Suppressor macrophage treated with lipopolysaccharide for 4 hours (primary cell): ENCODE measurements at regions not wholly inside any gene's neighbourhood (a gene's known extent, or its start where the extent isn't known, plus 50 kb on each side); places are given as distances from the start of the nearest gene placed in this dataset.
"Not testable (repeated sequence)": the region's sequence is repeated elsewhere in the genome, so short reads cannot be mapped to it uniquely, and the experiment has no call there.

Experiments used
- DNase-seq: peaks from one replicate; pipeline ENCODE4 v3.0.0-alpha.2; 2020

- no peak for DNase-seq
These were observed 1194.6 kb downstream of the NCAM2 start for GRCh38 chr21:22192766-22193165.

DNA sequence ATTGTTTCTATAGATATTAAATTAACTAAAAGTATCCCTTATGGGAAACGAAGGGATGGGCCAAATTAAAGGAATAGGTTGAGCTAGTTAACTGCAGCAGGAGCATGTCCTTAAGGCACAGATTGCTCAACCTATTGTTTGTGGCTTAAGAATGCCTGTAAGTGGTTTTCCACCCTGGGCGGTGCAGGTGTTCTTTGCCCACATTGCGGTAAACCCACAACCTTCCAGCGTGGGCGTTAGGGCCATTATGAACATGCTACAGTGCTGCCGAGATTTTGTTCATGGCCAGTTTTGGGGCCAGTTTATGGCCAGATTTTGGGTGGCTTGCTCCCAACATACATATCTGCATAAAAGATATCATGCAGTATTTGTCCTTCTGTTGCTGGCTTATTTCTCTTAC lies 1196.8 kb downstream of the NCAM2 start:
- not testable (repeated sequence) for DNase-seq

DNA sequence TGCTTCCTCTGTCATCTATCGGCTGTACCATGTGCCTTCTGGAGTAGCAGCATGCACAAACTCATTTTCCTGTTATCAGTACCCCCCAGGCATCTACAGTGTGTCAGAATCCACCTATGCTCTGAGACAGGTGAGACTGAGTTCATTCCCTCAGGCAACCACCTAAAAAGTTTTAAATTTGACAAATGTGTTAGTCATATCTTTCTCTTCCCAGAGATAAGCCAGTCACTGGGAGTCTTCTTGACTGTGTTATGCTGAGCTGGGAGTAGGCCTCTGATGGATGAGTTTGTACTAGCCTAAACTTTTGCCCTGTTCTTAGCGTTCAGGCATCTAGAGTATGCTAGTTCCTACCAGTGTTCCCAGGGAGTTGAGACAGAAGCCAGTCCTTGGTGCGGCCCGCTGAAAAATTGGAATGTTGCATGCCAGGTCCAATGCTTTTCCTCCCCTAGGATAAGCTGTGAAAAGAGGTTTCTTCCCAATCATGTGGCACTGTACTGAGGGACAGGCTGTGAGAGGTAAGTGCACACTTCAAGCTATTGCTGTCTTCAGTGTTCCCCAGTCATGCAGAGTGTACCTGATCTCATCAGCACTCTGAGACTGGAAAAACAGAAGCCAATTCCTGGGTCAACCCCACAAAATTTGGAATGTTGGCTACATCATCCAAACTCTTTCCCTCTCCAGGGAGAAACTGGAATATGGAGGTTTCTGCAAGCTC lies 1202.3 kb downstream of the NCAM2 start:
- no peak for DNase-seq

GRCh38 chr21:22201126-22201525 lies 1202.9 kb downstream of the NCAM2 start:
- no peak for DNase-seq

DNA sequence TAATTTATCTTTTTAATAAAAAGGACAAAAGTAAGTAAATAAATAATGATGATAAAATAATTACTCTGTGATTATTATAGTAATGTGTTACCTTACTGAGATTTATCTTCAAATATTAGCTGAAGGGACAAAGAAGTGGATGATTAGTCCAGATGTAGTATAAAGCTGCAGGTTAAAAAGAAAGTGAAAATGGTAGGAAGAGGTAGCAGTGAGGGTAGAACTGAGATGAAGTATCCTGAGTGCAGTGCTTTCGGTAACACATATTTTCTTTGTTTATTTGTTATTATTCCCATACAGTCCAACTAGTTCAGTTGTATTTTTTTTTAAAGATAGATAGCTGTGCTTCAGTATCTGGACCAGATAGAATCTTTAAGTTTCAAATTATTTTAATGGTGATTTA lies 1203.5 kb downstream of the NCAM2 start:
- no peak for DNase-seq

DNA sequence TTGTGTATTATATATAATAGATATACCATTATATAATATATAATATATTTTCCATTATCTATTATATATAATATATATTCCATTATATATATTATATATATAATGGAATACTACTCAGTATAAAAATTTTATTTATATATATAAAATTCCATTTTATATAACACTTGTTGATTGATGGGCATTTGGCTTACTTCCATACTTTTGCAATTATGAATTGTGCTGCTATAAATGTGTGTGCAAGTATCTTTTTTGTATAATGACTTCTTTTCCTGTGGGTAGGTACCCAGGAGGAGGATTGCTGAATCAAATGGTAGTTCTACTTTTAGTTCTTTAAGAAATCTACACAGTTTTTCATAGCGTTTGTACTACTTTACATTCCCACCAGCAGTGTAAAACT lies 1211.1 kb downstream of the NCAM2 start:
- no peak for DNase-seq

- DNase-seq: no peak
These were observed 1213.7 kb downstream of the NCAM2 start for GRCh38 chr21:22211943-22212342.

DNA sequence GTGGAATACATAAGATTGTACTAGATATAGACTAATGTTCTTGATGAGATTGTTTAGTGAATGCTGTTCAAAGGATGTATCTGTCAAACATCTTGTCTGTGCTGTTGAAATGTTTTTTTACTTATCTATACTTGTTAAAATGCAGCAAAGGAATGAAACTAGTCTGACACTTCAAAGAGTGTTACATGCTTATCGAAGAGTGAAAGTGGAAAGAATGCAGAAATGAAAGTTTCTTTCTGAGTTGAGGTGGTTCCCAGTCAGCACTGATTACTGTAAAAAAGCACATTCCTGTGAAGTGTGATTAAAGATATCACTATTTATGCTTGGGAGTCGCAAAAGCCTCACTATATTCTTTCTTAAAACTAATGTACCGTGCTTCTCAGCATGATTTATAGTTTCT lies 1225.2 kb downstream of the NCAM2 start:
- peak; percentile 0 for DNase-seq

DNA sequence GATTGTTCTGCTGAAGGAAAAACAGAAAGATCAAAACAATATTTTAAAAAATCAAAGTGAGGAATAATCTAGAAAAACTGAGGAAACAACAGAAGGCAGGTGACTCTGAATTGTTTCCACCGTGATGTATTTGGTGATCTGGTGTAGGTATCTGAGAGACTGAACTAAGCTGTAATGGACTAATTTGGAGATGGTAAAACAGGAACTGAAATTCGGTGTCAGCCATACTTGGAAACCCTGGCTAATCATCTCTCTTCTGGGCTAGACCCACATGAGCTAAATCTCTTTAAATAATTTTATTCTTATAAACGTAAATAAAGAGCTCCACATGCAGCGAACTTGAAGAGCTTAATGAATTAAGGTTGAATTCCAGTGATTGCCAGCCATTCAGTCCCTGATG lies 1226.1 kb downstream of the NCAM2 start:
- no peak for DNase-seq

DNA sequence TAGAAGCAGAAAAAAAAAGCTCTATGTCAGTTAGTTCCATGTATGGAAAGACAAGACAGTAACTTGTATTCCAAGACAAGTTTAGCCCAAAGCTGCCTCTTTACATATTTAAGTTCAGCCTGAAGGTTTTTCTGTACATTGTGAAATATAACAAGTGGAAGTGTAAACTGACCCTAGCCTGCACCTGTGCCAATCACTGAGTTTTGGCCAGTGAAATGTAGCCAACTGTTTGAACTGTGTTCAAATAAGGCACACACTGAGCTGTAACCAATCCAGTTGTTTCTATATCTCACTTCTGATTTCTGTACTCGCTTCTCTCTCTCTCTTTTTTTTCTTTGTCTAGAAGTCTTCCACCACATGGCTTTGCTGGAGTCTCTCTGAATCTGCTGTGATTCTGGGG lies 1227.1 kb downstream of the NCAM2 start:
- DNase-seq: no peak

DNA sequence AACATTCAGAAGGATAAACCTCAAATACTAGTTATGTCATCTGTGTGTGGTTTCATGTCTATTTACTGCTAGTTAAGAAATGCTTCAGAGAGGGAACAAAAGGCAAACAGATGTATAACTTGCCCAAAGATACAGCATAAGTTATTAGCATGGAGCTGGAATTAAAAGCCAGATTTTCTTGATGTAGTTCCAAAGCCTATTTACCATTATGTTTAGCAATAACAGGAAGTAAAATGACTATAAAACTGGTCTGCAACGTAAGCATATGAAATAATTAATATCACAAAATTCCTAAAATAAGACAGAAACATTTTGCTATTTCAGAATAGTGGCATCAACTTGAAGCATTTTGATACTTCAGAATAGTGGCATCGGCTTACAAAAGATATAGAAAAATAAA lies 1232.8 kb downstream of the NCAM2 start:
- DNase-seq: no peak

DNA sequence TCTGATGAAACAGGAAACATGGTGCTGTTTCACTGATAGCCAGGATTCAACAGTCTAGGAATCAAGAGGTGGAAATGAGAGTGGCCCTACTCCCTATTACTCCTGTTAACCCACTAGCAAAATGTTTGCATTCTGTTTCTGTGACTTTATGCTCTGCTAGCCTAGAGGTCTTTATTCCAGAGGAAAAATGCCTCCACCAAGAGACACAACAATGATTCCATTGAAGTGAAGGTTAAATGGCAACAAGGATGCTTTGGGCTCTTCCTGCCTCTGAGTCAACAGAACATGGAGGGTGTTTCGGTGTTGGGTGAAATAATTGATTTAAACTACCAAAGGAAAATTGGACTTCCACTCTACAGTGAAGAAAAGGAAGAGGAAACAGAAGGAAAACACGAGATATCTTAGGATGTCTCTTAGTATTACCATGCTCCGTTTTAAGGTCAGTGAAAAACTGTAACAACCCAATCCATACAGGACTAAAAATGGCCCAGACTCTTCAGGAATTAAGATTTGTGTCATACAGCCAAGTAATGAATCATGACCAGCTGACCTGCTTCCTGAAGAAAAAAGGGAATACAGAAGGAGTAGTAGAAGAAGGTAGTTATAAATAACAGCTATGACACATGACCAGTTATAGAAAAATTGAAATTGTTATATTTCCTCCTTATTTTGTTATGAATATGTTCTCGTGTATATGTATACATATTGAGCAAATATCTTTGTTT lies 1237.8 kb downstream of the NCAM2 start:
- DNase-seq: no peak

DNA sequence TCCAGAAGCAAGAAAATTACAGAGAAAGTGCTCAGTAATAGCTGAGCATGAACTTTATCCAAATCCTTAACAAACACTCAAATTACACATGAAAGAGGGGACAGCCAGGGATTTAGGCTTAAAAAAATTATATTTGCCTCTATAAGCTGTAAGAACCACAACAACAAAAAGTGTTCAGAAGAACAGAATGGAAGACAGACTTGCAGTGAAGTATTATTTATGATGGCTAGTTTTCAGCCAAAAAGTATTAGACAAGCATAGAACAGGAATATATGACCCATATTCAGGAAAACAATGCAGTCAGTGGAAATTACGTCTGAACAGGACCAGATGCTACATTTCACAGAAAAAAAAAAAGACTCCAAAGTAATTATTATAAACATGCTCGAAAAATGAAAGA lies 1246.3 kb downstream of the NCAM2 start:
- no peak for DNase-seq

DNA sequence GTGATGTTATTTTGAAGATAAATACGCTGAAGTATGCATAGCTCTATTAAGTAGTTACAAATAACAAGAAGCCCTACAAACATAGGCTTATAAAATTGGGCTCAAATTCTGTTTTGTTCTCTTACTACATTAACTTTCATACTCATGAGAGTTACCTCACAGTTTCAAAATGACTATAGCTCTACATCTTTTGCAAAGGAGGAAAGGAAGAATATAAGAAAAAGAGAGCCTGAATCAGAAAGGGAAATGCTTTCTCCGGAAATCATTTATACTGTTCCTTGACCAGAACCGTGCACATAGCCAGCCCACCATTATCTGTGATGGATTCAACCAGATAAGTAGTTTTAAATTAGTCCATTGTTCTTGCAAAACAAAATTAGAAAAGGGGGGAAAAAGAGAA lies 1252.1 kb downstream of the NCAM2 start:
- no peak for DNase-seq

- no peak for DNase-seq
These were observed 1255.6 kb downstream of the NCAM2 start for GRCh38 chr21:22253761-22254160.

DNA sequence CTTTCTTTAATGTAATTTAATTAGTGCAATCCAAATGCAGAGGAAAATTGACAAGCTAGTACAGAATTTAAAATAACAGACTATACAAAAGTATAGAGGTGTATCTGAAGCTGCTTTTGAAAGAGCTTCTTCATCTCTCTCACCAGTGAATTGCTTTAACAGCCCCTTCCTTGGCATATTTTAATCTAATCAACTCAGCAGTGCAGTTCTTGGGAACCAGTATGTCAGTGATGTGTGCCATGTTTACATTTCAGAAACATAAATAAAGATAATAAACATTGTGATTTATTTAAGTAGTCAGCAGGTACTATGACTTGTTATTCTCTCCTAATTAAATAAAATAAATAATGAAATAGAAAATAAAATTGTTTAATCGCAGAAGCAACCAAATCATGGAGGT lies 1260.6 kb downstream of the NCAM2 start:
- no peak for DNase-seq

DNA sequence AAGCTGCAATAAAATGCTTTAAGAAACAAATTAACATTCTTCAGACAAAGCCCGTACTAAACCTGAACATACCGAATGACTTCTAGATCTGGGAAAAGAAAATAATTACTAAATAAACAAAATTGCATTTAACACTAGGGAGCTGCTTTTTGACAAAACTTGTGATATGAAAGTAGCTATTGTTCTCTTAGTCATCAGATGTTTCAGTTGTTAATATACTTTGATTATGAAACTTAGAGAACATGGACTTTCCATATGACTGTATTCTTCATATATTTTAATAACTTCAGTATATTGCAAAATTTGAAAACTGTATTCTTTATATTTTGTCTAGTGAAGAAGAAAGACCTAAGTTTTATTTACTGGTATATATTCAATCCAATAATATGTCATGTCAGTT lies 1262.1 kb downstream of the NCAM2 start:
- no peak for DNase-seq

GRCh38 chr21:22263890-22264289 lies 1265.7 kb downstream of the NCAM2 start:
- no peak for DNase-seq

- no peak for DNase-seq
These were observed 1279.1 kb downstream of the NCAM2 start for GRCh38 chr21:22277341-22277740.

GRCh38 chr21:22278366-22278765 lies 1280.2 kb downstream of the NCAM2 start:
- no peak for DNase-seq

DNA sequence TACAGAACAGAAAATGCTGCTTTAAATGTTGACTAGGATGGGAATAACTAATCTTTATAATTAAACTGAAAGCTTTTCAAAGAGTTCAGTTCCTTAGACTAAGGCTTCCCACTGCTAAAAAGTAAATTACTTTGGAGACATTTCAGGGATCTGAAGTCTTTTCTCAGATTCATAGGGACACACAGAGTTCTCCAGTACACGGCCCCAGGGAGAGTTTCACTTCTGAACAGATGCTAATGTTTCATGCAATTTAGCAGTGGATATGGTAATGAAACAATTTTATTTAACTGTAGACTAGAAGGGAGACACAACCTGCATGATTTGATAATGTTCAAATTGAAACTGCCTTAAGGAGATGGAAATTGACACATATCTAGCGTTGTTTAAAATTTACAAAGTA lies 1282.6 kb downstream of the NCAM2 start:
- DNase-seq: no peak

- DNase-seq: no peak
These were observed 1290.8 kb downstream of the NCAM2 start for GRCh38 chr21:22288885-22289499.

GRCh38 chr21:22292144-22292543 lies 1293.9 kb downstream of the NCAM2 start:
- DNase-seq: no peak

- DNase-seq: no peak
These were observed 1299.4 kb downstream of the NCAM2 start for GRCh38 chr21:22297575-22297974.
